Gastroesophageal sphincter (tissue), 4 donors: ENCODE measurements at regions not wholly inside any gene's neighbourhood (a gene's known extent, or its start where the extent isn't known, plus 50 kb on each side); places are given as distances from the start of the nearest gene placed in this dataset.

Experiments used
- ATAC-seq: fragments of 150-250 bp; one replicate; pipeline ENCODE4 v1.9.1; 2016; ENCODE audit warnings: mild to moderate bottlenecking, moderate library complexity
- H3K27ac ChIP-seq, 4 donors: fragments of 200-600 bp; sonication (generic) in 3 of 4; 1 replicate in 3 of 4; 2 replicates in 1 of 4; pipeline ENCODE4 v1.5.1; 2016 to 2019
- H3K27me3 ChIP-seq: fragments of 200-600 bp; sonication (generic); one replicate; pipeline ENCODE4 v1.5.1; 2019
- H3K36me3 ChIP-seq, 2 donors: fragments of 200-600 bp; sonication (generic); one replicate each; pipeline ENCODE4 v1.5.1; 2019; ENCODE audit warnings: control low read depth in 1 of 2
- H3K4me1 ChIP-seq, 3 donors: fragments of 200-600 bp; sonication (generic); 1 replicate in 2 of 3; 2 replicates in 1 of 3; pipeline ENCODE4 v1.5.1; 2016 to 2019; ENCODE audit warnings: control low read depth in 2 of 3
- H3K4me3 ChIP-seq, 2 donors: fragments of 200-600 bp; sonication (generic); one replicate each; pipeline ENCODE4 v1.5.1; 2019; ENCODE audit warnings: mild to moderate bottlenecking in 1 of 2, moderate library complexity in 1 of 2
- H3K9me3 ChIP-seq, 3 donors: fragments of 200-600 bp; sonication (generic); one replicate each; pipeline ENCODE4 v1.5.1; 2017 to 2019; ENCODE audit warnings: control low read depth in 2 of 3
- CTCF ChIP-seq, 4 experiments: fragments of 200-600 bp in 2 of 4; fragments of 450-650 bp in 2 of 4; sonication (generic) in 1 of 4; IDR thresholded peaks; one replicate each; pipeline ENCODE4 v1.5.1; 2017 to 2019; ENCODE audit warnings: antibody characterized with exemption in 4 of 4, mild to moderate bottlenecking in 2 of 4, moderate library complexity in 2 of 4
- EP300 ChIP-seq: sonication (generic); formaldehyde crosslinking; IDR thresholded peaks from one replicate; pipeline ENCODE4 v1.6.1; 2017; ENCODE audit warnings: antibody characterized with exemption, mild to moderate bottlenecking
- POLR2A ChIP-seq, 2 donors: fragments of 450-650 bp; IDR thresholded peaks; one replicate each; pipeline ENCODE4 v1.6.1; 2017; ENCODE audit warnings: antibody characterized with exemption in 2 of 2, mild to moderate bottlenecking in 2 of 2, moderate library complexity in 1 of 2
- POLR2AphosphoS5 ChIP-seq: sonication (generic); formaldehyde crosslinking; IDR thresholded peaks from one replicate; pipeline ENCODE4 v1.6.1; 2017; ENCODE audit warnings: antibody characterized with exemption
- WGBS, 2 donors: methylation state at CpG; one replicate each; pipeline ENCODE4 v1.1.5; 2018; ENCODE audit warnings: low coverage in 1 of 2; 5-methylcytosine and 5-hydroxymethylcytosine counted together

- TF ChIP-seq CTCF (IDR thresholded peaks at IDR 0.05) (no peak), POLR2A (IDR thresholded peaks at IDR 0.05) (no peak), EP300 (no peak), POLR2AphosphoS5 (no peak)
- 69 to 73% methylated on average over 2 of the region's 2 CpGs for WGBS, 2 donors
- Histone ChIP-seq H3K27ac (no peak overlapping the region), H3K9me3 (peaks cover 0 to 4% (median 0%) of the 10 kb centered on the region in 3 donors), H3K4me3 (no peak overlapping the region), H3K4me1 (no peaks in the 10 kb centered on the region), H3K27me3 (no peaks in the 10 kb centered on the region), H3K36me3 (no peaks in the 10 kb centered on the region)
- no peak for ATAC-seq
Measured at GRCh38 chr14:39621223-39621622, 189.0 kb upstream of the FBXO33 start.

- WGBS, 2 donors: 89% methylated on average over 1 of the region's 1 CpG; no CpG with 5 or more reads in 1 of the 2 donors
Measured at GRCh38 chr14:39617537-39617936, 185.3 kb upstream of the FBXO33 start.

DNA sequence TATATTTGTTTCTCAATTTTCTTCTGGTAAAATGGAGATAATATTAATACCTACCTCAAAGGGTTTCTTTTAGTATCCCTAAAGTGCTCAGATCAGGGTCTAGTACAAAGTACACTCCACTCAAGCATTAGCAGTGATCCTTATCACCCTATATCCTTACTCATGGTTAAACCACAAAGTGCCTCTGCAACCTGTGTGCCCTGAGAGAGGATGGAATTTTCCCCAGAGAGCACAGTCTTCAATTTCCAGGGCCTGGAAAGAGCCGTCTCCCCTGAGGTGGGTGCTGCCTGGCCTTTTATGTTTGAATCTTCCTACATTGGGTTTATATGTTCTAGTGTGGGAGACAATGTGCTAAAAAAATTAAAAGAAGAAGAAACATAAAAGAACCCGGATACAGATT lies 183.1 kb upstream of the FBXO33 start:
- Histone ChIP-seq H3K4me3 (no peak overlapping the region), H3K27me3 (no peaks in the 10 kb centered on the region), H3K4me1 (no peaks in the 10 kb centered on the region), H3K9me3 (no peaks in the 10 kb centered on the region), H3K36me3 (no peaks in the 10 kb centered on the region), H3K27ac (no peak overlapping the region)
- TF ChIP-seq POLR2A (IDR thresholded peaks at IDR 0.05) (no peak), POLR2AphosphoS5 (no peak), CTCF (IDR thresholded peaks at IDR 0.05) (no peak), EP300 (no peak)
- WGBS, 2 donors: 87 to 100% methylated on average over 1 to 2 of the region's 2 CpGs
- ATAC-seq: no peak

More at GRCh38 chr14:39617537-39617936, 185.3 kb upstream of the FBXO33 start:
- ATAC-seq: no peak
- H3K36me3 ChIP-seq: no peaks in the 10 kb centered on the region
- no peaks in the 10 kb centered on the region for H3K27me3 ChIP-seq
- no peak overlapping the region for H3K27ac ChIP-seq
- no peak overlapping the region for H3K4me3 ChIP-seq
- no peaks in the 10 kb centered on the region for H3K4me1 ChIP-seq
- peaks cover 0 to 2% (median 0%) of the 10 kb centered on the region in 3 donors for H3K9me3 ChIP-seq
- TF ChIP-seq POLR2A (IDR thresholded peaks at IDR 0.05) (no peak), CTCF (IDR thresholded peaks at IDR 0.05) (no peak), EP300 (no peak), POLR2AphosphoS5 (no peak)

- no peak overlapping the region for H3K27ac ChIP-seq
- 66 to 84% methylated on average over 3 of the region's 3 CpGs for WGBS, 2 donors
- no peak overlapping the region for H3K4me3 ChIP-seq
- H3K9me3 ChIP-seq: no peaks in the 10 kb centered on the region
- H3K36me3 ChIP-seq: no peaks in the 10 kb centered on the region
- no peak for TF ChIP-seq CTCF (IDR thresholded peaks at IDR 0.05)
- TF ChIP-seq EP300: no peak
- TF ChIP-seq POLR2AphosphoS5: no peak
- no peak for TF ChIP-seq POLR2A (IDR thresholded peaks at IDR 0.05)
- no peak for ATAC-seq
- H3K4me1 ChIP-seq: no peaks in the 10 kb centered on the region
- H3K27me3 ChIP-seq: no peaks in the 10 kb centered on the region
Measured at GRCh38 chr14:39614297-39614923, 182.2 kb upstream of the FBXO33 start.

DNA sequence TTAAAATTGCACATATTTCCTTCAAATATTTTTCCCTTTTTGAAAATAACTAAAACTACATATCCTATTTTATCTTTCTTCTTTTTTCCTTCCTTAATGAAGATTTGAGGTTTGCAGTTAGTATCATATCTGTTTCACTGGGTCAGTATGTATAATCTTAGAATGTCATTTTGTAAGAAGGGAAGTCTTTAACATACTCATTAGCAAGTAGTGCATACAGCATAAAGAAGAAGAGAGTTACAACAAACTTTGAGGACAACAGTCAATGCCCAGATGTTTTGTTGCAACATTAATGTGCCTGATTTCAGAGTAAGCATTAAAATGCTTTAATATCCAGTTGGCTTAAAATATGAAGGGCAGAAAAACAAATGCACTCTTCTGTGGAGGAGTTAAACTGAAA lies 176.9 kb upstream of the FBXO33 start:
- no peaks in the 10 kb centered on the region for H3K9me3 ChIP-seq
- TF ChIP-seq EP300 (no peak), POLR2A (IDR thresholded peaks at IDR 0.05) (no peak), CTCF (IDR thresholded peaks at IDR 0.05) (no peak), POLR2AphosphoS5 (no peak)
- H3K4me1 ChIP-seq: no peaks in the 10 kb centered on the region
- ATAC-seq: no peak
- H3K27me3 ChIP-seq: no peaks in the 10 kb centered on the region
- H3K4me3 ChIP-seq: no peak overlapping the region
- H3K27ac ChIP-seq: no peak overlapping the region
- H3K36me3 ChIP-seq: no peaks in the 10 kb centered on the region
